Activated CD8-positive, alpha-beta memory T cell treated with anti-CD3 and anti-CD28 coated beads, Interleukin-2, amount 50 U/mL, for 48 hours (primary cell): ENCODE measurements at regions not wholly inside any gene's neighbourhood (a gene's known extent, or its start where the extent isn't known, plus 50 kb on each side); places are given as distances from the start of the nearest gene placed in this dataset.

ENCODE experiments used
- DNase-seq: peaks from one replicate; pipeline ENCODE4 v3.0.0-alpha.2; 2020

DNA sequence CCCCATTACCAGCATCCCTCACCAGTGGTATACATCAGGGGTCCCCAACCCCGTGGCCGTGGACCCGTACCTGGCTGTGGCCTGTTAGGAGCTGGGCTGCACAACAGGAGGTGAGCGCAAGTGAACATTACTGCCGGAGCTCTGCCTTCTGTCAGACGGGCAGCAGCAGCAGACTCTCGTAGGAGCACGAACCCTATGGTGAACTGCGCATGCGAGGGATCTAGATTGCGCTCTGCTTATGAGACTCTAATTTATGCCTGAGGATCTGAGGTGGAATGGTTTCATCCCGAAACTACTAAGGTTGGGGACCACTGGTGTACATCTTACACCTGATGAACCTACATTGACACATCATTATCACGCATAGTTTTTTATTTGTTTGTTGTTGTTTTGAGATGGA lies 52.8 kb upstream of the DHX15 start:
- no peak for DNase-seq

DNA sequence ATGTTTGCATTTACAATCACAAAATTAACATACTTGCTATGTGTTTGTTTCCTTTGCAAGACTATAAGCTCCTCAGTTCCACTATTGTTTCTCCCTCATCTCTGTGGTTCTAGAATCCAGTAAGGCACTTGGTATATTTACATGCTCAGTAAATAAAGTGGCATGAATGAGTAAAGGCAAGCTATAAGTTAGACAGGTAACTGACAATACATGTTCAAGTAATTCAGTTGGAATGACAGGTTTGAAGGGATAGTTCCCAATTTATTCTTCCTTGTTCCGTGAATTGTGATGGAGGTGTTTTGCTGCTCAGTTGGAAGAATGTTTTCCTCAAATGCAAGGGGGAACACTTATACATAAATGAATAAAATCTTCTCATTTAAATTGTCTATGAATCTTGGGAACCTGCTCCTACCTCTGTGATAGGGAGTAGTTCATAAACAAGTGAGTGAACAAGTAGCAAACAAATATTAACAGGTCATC lies 54.1 kb upstream of the DHX15 start:
- DNase-seq = no peak

- DNase-seq = no peak
These were observed 55.4 kb upstream of the DHX15 start for GRCh38 chr4:24639714-24640113.

DNA sequence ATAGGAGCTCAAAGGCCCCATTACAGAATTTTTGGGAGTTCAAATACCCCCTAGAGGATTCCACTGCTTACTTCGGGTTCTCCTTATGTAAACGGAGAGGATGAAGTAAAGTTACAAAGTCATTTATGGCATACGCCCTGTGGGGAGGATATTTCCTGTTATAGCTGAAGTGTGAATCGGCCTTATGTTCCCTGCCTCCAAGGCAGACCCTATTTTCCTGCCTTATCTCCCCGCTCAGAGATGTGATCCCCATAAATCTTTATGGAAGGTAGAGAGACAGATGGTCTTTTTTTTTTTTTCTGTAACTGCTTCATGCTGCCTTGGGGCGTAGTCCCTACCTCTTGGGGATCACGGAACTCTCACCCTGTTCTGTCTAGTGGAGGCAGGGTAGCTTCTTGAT lies 56.0 kb upstream of the DHX15 start:
- no peak for DNase-seq

DNA sequence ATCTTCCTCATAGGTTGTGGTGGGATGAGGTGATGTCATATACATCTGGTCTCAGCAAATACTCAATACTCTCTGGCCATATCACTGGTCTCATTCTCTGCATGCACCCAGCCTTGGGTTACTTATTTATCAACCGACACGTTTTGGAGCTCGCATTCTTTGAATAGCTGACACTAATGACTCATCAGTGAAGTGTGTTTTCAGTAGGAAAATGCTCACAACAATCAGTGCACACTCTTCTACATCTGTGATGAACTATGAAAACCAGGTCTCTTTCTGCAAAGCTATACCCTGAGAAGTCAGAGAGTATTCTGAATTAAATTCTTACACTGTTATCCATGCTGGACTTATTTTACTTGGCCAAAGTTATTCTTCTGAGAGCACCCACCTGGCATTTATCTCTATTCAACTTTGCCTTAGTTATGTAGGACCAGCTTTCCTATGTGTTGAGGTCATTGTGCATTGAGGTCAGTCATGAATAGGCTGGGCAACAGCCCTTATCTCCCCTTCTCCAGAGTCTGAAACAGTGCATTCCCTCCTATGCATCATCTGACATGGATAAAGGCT lies 58.7 kb upstream of the DHX15 start:
- no peak for DNase-seq

DNA sequence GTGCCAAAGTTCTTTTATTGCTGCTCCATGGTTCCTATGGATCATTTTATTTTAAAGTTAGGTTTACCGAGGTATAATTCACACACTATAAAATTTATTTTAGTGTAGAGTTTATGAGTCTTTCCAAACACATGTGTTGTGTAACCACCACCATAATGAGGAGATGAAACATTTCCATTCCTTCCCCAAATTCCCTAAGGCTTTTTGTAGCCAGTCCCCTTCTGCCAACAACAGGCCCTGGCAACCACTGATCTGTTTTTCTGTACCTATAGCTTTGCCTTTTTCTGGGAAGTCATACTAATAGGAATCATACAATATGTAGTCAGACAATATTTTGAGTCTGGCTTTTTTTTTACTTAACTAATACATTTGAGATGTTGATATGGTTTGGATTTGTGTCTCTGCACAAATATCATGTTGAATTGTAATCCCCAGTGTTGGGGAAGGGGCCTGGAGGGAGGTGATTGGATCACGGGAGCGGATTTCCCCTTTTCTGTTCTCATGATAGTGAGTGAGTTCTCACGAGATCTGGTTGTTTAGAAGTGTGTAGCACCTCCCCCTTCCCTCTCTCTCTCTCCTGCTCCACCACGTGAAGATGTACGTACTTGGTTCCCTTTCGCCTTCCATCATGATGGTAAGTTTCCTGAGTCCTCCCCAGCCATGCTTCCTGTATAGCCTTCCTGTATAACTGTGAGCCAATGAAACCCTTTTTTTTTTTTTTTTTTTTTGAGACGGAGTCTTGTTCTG lies 59.6 kb upstream of the DHX15 start:
- no peak for DNase-seq

DNA sequence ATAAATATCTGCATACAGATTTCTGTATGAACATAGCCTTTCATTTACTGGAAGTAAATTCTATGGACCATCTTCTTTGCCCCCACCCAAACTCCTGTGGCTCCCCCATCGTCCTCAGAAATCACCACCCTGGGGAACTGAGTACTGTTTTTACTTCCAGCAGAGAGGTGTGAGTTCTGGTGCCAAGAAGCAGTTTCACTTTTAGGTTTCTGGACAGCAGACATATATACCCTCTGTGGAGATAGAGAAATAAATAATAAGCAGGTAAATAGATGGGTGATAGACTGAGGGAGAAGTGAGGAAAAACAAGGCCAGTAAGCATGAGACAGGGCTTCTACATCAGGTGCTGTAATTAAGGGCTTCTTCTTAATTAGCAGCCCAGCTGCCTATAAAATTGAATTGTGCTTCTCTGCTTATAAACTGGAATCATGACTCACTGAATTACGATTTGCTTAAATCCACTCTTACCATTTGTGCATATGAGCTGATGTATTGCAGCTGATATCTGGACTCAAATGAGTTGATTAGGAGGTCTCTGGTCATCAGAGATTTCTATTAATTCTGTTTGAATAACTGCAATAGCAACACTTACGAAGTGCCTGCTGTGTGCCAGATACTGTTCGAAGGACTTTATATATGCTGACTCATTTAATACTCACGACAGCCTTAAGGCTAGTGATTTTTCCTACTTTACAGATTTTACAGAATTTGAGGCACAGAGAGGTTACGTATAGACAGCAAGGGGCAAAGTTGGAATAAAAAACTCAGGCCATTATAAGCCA lies 60.8 kb upstream of the DHX15 start:
- no peak for DNase-seq

DNA sequence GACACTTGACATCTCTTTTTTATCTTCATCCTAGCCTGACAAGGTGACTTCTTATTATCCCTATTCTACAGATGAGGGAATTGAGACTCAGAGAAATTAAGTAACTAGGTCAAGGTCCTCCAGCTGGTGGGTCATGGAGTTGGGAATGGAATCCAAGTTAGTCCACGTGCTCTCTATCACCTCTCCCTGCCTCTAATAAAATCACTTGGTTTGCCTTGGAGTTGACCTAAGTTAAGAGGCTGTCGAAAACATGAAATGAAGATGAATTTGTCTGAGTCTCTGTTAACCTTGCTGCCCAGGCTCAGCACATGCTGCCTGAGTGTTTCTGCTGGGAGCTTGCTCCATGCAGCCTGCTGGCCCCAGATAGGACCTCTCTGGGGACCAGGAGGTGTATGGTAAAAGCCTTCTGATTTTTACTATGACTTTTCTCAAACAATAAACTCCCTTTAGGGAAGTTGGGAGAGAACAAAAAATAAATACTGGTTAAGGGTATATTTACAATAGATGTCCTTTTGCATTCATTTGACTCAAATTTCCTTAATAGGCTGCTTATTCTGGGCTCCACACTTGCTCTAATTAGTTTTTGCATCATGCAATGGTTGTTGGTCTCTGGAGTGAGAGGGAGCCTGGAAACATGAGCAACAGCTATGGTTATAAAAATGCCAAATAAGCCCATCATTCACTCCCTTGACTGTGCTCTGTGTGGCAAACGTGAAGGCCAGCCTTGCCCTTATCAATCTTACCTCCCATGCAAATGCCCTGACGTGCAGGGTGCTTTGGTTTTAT lies 61.6 kb upstream of the DHX15 start:
- no peak for DNase-seq

- no peak for DNase-seq
These were observed 62.6 kb upstream of the DHX15 start for GRCh38 chr4:24646798-24647460.

DNA sequence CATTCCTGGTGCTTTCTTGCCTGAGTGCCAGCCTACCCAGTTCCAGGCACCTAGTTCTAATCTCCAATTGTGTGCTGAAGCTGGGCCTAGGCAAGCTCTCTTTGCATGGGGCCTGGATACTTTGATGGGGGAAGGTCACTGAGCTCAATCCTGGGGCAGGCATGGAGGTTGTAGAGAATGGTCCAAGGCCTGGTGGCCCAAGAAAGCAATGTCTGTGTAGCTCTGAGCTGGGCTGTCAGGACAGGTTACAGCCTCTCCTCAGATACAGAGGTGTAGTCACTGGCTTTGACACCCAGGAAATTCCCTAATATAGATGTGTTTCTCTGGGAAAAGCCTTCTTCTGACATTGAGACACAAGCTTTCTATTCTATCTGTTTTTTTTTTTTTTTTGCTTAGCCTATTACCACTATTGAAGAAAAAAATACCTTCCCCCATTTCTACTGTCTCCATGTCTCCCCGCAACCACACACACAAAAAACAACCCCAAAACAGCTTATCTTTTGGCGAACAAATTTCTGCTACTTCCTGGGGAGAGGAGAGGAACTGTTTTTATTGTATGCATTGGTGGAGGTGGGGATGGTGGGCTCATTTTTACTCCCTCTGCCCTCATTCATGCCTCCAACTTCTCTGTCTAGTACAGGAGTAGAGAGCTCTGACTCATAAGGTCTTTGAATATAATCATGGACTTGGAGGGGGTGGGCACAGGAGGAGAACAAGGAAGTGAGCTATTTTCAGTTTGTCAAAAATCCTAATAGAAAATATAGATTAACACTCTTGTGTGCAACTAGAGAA lies 66.7 kb upstream of the DHX15 start:
- DNase-seq = no peak

- DNase-seq = no peak
These were observed 71.0 kb upstream of the DHX15 start for GRCh38 chr4:24655326-24655725.

DNA sequence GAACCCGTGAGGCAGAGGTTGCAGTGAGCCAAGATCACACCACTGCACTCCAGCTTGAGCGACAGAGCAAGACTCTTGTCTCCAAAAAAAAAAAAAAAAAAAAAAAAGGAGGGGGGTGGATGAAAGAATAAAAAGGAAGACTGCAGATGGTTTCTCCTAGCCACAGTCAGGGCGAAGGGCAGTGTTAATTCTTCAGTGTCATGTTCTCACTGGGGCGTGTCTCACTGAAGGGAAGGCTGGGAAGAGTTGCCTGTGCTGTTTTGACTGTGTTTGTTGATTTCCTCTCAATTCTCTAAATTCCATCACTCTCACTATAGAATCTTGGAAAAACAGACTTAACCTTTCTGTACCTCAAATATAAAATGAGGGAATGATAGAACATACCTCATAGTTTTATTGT lies 71.6 kb upstream of the DHX15 start:
- DNase-seq = no peak

DNA sequence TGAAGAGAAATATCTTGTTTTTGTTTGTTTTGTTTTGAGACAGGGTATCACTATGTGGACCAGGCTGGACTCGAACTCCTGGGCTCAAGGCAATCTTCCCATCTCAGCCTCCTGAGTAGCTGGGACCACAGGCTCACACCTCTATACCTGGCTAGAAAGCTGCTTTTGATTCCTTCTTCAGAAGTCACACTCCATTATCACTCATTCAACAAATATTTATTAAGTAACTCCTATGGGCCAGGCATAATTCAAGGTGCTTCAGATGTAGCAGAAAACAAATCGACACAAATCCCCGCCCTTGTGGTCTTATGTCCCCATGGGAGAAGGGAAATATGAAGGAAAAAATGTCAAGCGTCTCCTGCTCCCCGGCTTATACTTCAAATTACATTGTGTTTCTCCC lies 72.6 kb upstream of the DHX15 start:
- DNase-seq = no peak

- DNase-seq = no peak
These were observed 73.6 kb upstream of the DHX15 start for GRCh38 chr4:24657768-24658617.

DNA sequence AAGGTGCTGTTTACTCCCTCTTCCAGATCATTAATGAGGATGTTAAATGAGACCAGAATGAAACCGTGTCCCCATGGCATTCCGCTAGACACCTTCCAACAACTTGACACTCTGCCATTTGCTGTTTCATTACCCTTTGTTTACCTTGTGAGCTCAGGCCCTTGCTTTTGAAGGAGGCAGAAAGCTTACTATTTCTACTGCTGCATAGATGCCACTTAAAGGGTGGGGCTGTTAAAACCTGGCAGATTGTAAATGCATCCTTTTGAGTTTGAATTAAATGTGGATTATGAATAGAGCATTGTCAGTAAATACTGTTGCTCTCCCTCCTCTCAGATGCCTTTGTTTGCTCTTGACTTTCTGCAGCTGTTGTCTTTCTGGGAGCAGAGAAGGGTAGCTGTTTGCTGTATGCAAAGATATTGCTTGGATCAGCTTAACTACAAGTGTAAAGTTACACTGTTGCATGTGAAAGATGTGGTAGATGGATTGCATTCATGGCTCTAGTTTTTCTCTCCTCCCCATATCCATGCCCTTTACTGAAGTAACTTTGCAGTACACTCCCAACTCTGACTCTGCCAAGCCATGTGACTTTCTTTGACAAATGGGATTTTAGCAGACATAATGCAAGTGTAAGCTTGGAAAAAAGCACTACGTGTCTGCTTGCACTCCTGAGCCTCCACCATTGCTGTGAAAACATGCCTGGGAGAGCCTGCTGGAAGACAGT lies 75.0 kb upstream of the DHX15 start:
- DNase-seq = no peak

- no peak for DNase-seq
These were observed 77.7 kb upstream of the DHX15 start for GRCh38 chr4:24662056-24662455.

- DNase-seq = no peak
These were observed 78.2 kb upstream of the DHX15 start for GRCh38 chr4:24662542-24662941.

DNA sequence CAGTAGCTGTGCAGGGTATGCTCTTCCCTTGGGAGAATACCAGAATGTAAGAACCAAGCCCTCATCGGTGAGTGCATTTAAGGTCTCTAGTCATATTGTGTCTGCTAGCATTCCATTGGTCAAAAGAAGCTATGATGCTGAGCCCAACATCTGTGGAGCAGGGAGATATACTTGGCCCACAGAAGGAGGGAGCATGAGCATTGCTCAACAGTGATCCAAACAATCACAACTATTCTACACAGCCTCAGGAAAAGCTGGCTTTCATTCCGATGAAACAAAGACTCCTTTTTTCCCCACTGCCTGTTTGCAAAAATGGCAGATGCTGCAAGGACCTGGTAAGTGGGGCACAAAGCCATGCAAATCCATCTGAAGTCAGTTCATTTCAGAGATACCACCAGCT lies 80.6 kb upstream of the DHX15 start:
- no peak for DNase-seq

DNA sequence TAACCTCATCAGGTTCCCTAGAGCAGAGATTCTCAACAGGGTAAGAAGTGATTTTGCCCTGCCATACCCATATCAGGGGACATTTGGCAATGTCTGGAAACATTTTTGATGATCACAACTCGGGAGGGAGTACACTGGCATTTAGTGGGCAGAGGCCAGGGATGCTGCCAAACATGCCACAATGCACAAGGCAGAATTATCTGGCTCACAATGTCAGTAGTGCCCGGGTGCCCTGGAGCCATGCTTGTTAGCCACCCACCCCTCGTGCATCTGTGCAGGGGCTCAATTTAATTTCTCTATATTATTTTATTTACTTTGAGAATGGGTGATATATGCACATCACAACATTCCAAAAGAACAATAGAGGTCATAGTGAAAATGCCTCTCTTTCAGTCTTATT lies 82.0 kb upstream of the DHX15 start:
- DNase-seq = no peak

DNA sequence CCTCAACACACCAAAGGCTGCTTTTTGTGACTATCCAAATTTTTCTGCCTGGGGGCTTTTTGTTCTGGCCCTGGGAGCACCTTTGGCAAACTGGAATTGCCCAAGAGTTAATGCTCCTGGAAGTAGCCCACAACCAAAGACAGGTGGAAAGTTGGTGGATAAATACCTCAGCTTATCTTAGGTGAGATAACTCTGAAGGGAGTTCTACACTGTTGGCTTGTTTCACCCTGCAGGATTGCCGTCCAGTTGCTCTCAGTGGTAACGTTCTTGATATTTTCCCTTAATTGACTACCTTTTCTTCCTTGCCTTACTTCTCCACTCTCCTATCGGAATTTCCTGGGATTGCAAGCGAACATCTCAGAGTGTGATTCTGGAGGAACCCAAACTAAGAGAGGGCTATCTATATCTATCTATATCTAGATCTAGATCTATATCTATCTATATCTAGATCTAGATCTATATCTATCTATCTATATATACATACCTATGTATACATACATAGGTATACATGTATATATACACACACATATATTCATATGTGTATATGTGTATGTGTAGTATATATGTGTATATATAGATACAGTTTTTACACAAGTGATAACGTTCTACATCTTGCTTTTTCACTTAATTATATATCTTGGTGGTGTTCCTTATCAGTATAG lies 82.6 kb upstream of the DHX15 start:
- DNase-seq = no peak
